ENCODE measurements at regions not wholly inside any gene's neighbourhood (a gene's known extent, or its start where the extent isn't known, plus 50 kb on each side); places are given as distances from the start of the nearest gene placed in this dataset.

- TF ChIP-seq CTCF (IDR thresholded peaks at IDR 0.05) (no peak), ZFX (IDR thresholded peaks at IDR 0.05; ENCODE audit: borderline replicate concordance) (no peak)
Observed at GRCh38 chr6:140567466-140567865, 1193.0 kb upstream of the CITED2 start.
